T-helper 1 cell treated with Interleukin-12 subunit alpha and Interleukin-12 subunit beta and Interleukin-4 antibody, amounts not matched to agents 30 μg/mL and 1 μg/mL, for 36 hours (primary cell): ENCODE measurements at regions not wholly inside any gene's neighbourhood (a gene's known extent, or its start where the extent isn't known, plus 50 kb on each side); places are given as distances from the start of the nearest gene placed in this dataset.
A peak's percentile ranks its signal among the peaks of the same experiment; 100 is the strongest.
"Not testable (repeated sequence)": the region's sequence is repeated elsewhere in the genome, so short reads cannot be mapped to it uniquely, and the experiment has no call there.

Source experiments
- H3K27ac Mint-ChIP-seq: one replicate; pipeline ENCODE4 v1.8.0; 2021; ENCODE audit warnings: mild to moderate bottlenecking, mixed read lengths
- H3K27me3 Mint-ChIP-seq: one replicate; pipeline ENCODE4 v1.8.0; 2021; ENCODE audit warnings: low read depth, mixed read lengths
- H3K36me3 Mint-ChIP-seq: one replicate; pipeline ENCODE4 v1.8.0; 2021; ENCODE audit warnings: low read depth, mixed read lengths
- H3K4me1 Mint-ChIP-seq: one replicate; pipeline ENCODE4 v1.8.0; 2021; ENCODE audit warnings: low read depth, mixed read lengths
- H3K4me3 Mint-ChIP-seq: one replicate; pipeline ENCODE4 v1.8.0; 2021; ENCODE audit warnings: mild to moderate bottlenecking, moderate library complexity, mixed read lengths
- H3K9me3 Mint-ChIP-seq: one replicate; pipeline ENCODE4 v1.8.0; 2021; ENCODE audit warnings: mixed read lengths

- no peak overlapping the region for H3K4me3 Mint-ChIP-seq
- H3K27ac Mint-ChIP-seq: no peak overlapping the region
- H3K4me1 Mint-ChIP-seq: no peaks in the 10 kb centered on the region
- no peaks in the 10 kb centered on the region for H3K36me3 Mint-ChIP-seq
- H3K9me3 Mint-ChIP-seq: no peaks in the 10 kb centered on the region
- no peaks in the 10 kb centered on the region for H3K27me3 Mint-ChIP-seq
Observed at GRCh38 chr15:22241451-22241850, 161.1 kb downstream of the OR4M2 start.

- not testable (repeated sequence) for H3K4me3 Mint-ChIP-seq, H3K27ac Mint-ChIP-seq, H3K4me1 Mint-ChIP-seq, H3K9me3 Mint-ChIP-seq, H3K27me3 Mint-ChIP-seq, H3K36me3 Mint-ChIP-seq
Observed at GRCh38 chr15:22242311-22242710, 162.0 kb downstream of the OR4M2 start.

GRCh38 chr15:22243440-22244130 lies 163.3 kb downstream of the OR4M2 start:
- H3K9me3 Mint-ChIP-seq: no peaks in the 10 kb centered on the region
- peaks cover 3% of the 10 kb centered on the region for H3K27me3 Mint-ChIP-seq
- no peak overlapping the region for H3K4me3 Mint-ChIP-seq
- H3K4me1 Mint-ChIP-seq: no peaks in the 10 kb centered on the region
- H3K27ac Mint-ChIP-seq: no peak overlapping the region
- no peaks in the 10 kb centered on the region for H3K36me3 Mint-ChIP-seq

GRCh38 chr15:22249511-22249910 lies 169.2 kb downstream of the OR4M2 start:
- H3K4me3 Mint-ChIP-seq, H3K27me3 Mint-ChIP-seq, H3K27ac Mint-ChIP-seq, H3K36me3 Mint-ChIP-seq, H3K4me1 Mint-ChIP-seq, H3K9me3 Mint-ChIP-seq: not testable (repeated sequence)

- not testable (repeated sequence) for H3K4me3 Mint-ChIP-seq, H3K27ac Mint-ChIP-seq, H3K9me3 Mint-ChIP-seq, H3K27me3 Mint-ChIP-seq, H3K36me3 Mint-ChIP-seq
- H3K4me1 Mint-ChIP-seq: peaks cover 14% of the 10 kb centered on the region
Observed at GRCh38 chr15:22250501-22251290, 170.4 kb downstream of the OR4M2 start.

GRCh38 chr15:22251422-22251821 lies 171.1 kb downstream of the OR4M2 start:
- Mint-ChIP-seq H3K27ac (no peak overlapping the region), H3K27me3 (peaks cover 4% of the 10 kb centered on the region), H3K36me3 (no peaks in the 10 kb centered on the region), H3K4me3 (no peak overlapping the region), H3K9me3 (no peaks in the 10 kb centered on the region), H3K4me1 (peaks cover 14% of the 10 kb centered on the region)

- not testable (repeated sequence) for H3K27me3 Mint-ChIP-seq, H3K9me3 Mint-ChIP-seq, H3K27ac Mint-ChIP-seq, H3K36me3 Mint-ChIP-seq, H3K4me3 Mint-ChIP-seq
- H3K4me1 Mint-ChIP-seq: peaks cover 14% of the 10 kb centered on the region
Observed at GRCh38 chr15:22252047-22252446, 171.7 kb downstream of the OR4M2 start.

- H3K36me3 Mint-ChIP-seq, H3K4me3 Mint-ChIP-seq, H3K27me3 Mint-ChIP-seq, H3K9me3 Mint-ChIP-seq, H3K27ac Mint-ChIP-seq: not testable (repeated sequence)
- H3K4me1 Mint-ChIP-seq: peaks cover 14% of the 10 kb centered on the region
Observed at GRCh38 chr15:22252521-22252920, 172.2 kb downstream of the OR4M2 start.

GRCh38 chr15:22253002-22253675 lies 172.8 kb downstream of the OR4M2 start:
- H3K4me1 Mint-ChIP-seq: peaks cover 14% of the 10 kb centered on the region
- not testable (repeated sequence) for H3K36me3 Mint-ChIP-seq, H3K4me3 Mint-ChIP-seq, H3K27ac Mint-ChIP-seq, H3K9me3 Mint-ChIP-seq, H3K27me3 Mint-ChIP-seq

- H3K27me3 Mint-ChIP-seq: no peaks in the 10 kb centered on the region
- H3K4me1 Mint-ChIP-seq: peaks cover 14% of the 10 kb centered on the region
- no peak overlapping the region for H3K27ac Mint-ChIP-seq
- H3K9me3 Mint-ChIP-seq: no peaks in the 10 kb centered on the region
- H3K36me3 Mint-ChIP-seq: no peaks in the 10 kb centered on the region
- H3K4me3 Mint-ChIP-seq: peak overlapping the region; percentile 39
Observed at GRCh38 chr15:22253676-22254408, 173.5 kb downstream of the OR4M2 start.

GRCh38 chr15:22254409-22255045 lies 174.2 kb downstream of the OR4M2 start:
- peaks cover 17% of the 10 kb centered on the region for H3K4me1 Mint-ChIP-seq
- H3K36me3 Mint-ChIP-seq, H3K27ac Mint-ChIP-seq, H3K9me3 Mint-ChIP-seq, H3K27me3 Mint-ChIP-seq: not testable (repeated sequence)
- peak overlapping the region; percentile 39 for H3K4me3 Mint-ChIP-seq

- H3K4me3 Mint-ChIP-seq, H3K27ac Mint-ChIP-seq, H3K36me3 Mint-ChIP-seq, H3K9me3 Mint-ChIP-seq, H3K27me3 Mint-ChIP-seq: not testable (repeated sequence)
- peaks cover 27% of the 10 kb centered on the region for H3K4me1 Mint-ChIP-seq
Observed at GRCh38 chr15:22255606-22256005, 175.3 kb downstream of the OR4M2 start.

GRCh38 chr15:22256389-22257046 lies 176.2 kb downstream of the OR4M2 start:
- peaks cover 35% of the 10 kb centered on the region for H3K4me1 Mint-ChIP-seq
- not testable (repeated sequence) for H3K9me3 Mint-ChIP-seq, H3K4me3 Mint-ChIP-seq, H3K27me3 Mint-ChIP-seq, H3K27ac Mint-ChIP-seq, H3K36me3 Mint-ChIP-seq
